Common myeloid progenitor, CD34-positive (primary cell): ENCODE measurements at regions not wholly inside any gene's neighbourhood (a gene's known extent, or its start where the extent isn't known, plus 50 kb on each side); places are given as distances from the start of the nearest gene placed in this dataset.

Experiments
- CTCF ChIA-PET: fragments of 350-600 bp; sonication (Branson Sonifier 250); formaldehyde crosslinking; loops from one replicate; lab custom pipeline; 2021; ENCODE audit warnings: antibody characterized with exemption; lab: Charles Lee
- POLR2A ChIA-PET: fragments of 350-600 bp; sonication (Branson Sonifier 250); formaldehyde crosslinking; loops from one replicate; lab custom pipeline; 2021; ENCODE audit warnings: antibody characterized with exemption; lab: Charles Lee
- DNase-seq, 3 donors: peaks; one replicate each; pipeline versions ENCODE4 v3.0.0 to v3.0.0-alpha.2; 2013
- H3K27ac ChIP-seq, 2 experiments: 1 replicate in 1 of 2; 2 replicates in 1 of 2; pipeline ENCODE4 v1.7.0; 2013; ENCODE audit warnings: inconsistent platforms in 2 of 2, low read length in 2 of 2, mild to moderate bottlenecking in 2 of 2, low read depth in 1 of 2, moderate library complexity in 1 of 2; ENCODE audit not compliant: severe bottlenecking in 2 of 2, insufficient read depth in 1 of 2, poor library complexity in 1 of 2
- H3K27me3 ChIP-seq, 5 experiments: replicated peaks in 2 of 5; 1 replicate in 3 of 5; 2 replicates in 2 of 5; pipeline versions ENCODE4 v1.6.1 to v1.7.0; 2013; ENCODE audit warnings: low read length in 4 of 5, mild to moderate bottlenecking in 2 of 5, moderate library complexity in 2 of 5, inconsistent platforms in 1 of 5; ENCODE audit not compliant: insufficient read depth in 5 of 5, control insufficient read depth in 4 of 5
- H3K36me3 ChIP-seq, 4 experiments: 1 replicate in 2 of 4; 2 replicates in 2 of 4; pipeline versions ENCODE4 v1.6.1 to v1.7.0; 2013; ENCODE audit warnings: low read length in 3 of 4, control low read depth in 1 of 4, mild to moderate bottlenecking in 1 of 4; ENCODE audit not compliant: control insufficient read depth in 4 of 4, insufficient read depth in 4 of 4
- H3K4me1 ChIP-seq, 4 experiments: 1 replicate in 3 of 4; 2 replicates in 1 of 4; pipeline versions ENCODE4 v1.6.1 to v1.7.1; 2013; ENCODE audit warnings: low read length in 3 of 4, mild to moderate bottlenecking in 3 of 4, control low read depth in 1 of 4, inconsistent platforms in 1 of 4, moderate library complexity in 1 of 4; ENCODE audit not compliant: control insufficient read depth in 4 of 4, insufficient read depth in 4 of 4; ENCODE audit errors: control extremely low read depth in 1 of 4
- H3K4me3 ChIP-seq, 7 experiments: 1 replicate in 4 of 7; 2 replicates in 3 of 7; pipeline versions ENCODE4 v1.5.1 to v1.7.0; 2013; ENCODE audit warnings: mild to moderate bottlenecking in 7 of 7, low read length in 6 of 7, moderate library complexity in 6 of 7, inconsistent platforms in 2 of 7, low read depth in 2 of 7, control low read depth in 1 of 7; ENCODE audit not compliant: insufficient read depth in 4 of 7, control insufficient read depth in 1 of 7; ENCODE audit errors: extremely low read depth in 1 of 7
- H3K9me3 ChIP-seq, 5 experiments: 1 replicate in 4 of 5; 2 replicates in 1 of 5; pipeline versions ENCODE4 v1.6.1 to v1.7.1; 2013; ENCODE audit warnings: low read length in 4 of 5, mild to moderate bottlenecking in 2 of 5, inconsistent platforms in 1 of 5, low read depth in 1 of 5, moderate library complexity in 1 of 5; ENCODE audit not compliant: control insufficient read depth in 4 of 5, insufficient read depth in 2 of 5; ENCODE audit errors: control extremely low read depth in 1 of 5
- WGBS: methylation state at CpG from one replicate; pipeline ENCODE4 v1.1.5; 2013; ENCODE audit not compliant: insufficient coverage; 5-methylcytosine and 5-hydroxymethylcytosine counted together

DNA sequence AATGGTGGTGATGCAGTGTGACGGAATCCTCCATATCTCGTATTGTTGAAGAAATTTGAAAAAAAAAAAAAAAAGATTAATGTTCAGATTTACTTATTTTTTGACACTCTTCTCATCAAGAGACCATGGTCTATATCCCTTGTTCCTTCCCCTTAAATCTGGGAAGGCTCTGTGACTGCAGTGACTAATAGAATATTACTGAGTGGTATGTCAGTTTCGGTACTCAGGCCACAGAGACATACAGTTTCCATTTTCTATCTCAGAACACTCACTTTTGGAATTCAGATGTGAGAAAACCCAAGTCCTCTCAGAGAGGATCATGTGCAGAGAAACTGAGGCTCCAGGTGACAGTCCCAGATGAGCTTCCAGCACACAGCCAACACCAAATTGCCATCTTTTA lies 1193.5 kb downstream of the DTWD2 start:
- Histone ChIP-seq H3K27me3 (no peaks in the 10 kb centered on the region), H3K4me3 (no peak overlapping the region), H3K4me1 (no peaks in the 10 kb centered on the region), H3K36me3 (no peaks in the 10 kb centered on the region), H3K27ac (no peak overlapping the region), H3K9me3 (no peaks in the 10 kb centered on the region)
- WGBS: no CpG with 5 or more reads among the region's 3 CpGs
- ChIA-PET POLR2A (no interaction called here), CTCF (no interaction called here)
- DNase-seq: no peak

DNA sequence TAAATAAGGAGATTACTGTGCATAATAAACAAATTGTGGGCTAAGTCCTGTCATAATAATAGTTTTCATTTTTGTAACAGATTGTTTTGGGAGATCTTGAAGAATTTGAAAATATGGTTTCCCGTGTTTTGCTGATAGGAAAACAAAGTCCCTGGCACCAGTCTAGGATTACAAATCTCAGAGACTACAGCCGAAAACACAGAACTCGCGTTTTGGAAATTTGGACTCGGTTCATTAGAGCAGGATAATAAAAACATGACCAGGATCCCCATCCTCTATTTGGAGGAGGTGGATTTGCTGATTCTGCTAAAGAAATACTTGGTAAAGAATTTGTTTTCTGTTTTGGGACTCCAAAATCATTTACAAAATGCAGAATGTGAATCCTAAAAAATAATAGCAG lies 1194.4 kb downstream of the DTWD2 start:
- DNase-seq: no peak
- WGBS: 94% methylated on average over 4 of the region's 5 CpGs
- Histone ChIP-seq H3K9me3 (no peaks in the 10 kb centered on the region), H3K27me3 (no peaks in the 10 kb centered on the region), H3K4me1 (no peaks in the 10 kb centered on the region), H3K4me3 (no peak overlapping the region), H3K36me3 (no peaks in the 10 kb centered on the region), H3K27ac (no peak overlapping the region)
- CTCF ChIA-PET: no interaction called here
- POLR2A ChIA-PET: no interaction called here

DNA sequence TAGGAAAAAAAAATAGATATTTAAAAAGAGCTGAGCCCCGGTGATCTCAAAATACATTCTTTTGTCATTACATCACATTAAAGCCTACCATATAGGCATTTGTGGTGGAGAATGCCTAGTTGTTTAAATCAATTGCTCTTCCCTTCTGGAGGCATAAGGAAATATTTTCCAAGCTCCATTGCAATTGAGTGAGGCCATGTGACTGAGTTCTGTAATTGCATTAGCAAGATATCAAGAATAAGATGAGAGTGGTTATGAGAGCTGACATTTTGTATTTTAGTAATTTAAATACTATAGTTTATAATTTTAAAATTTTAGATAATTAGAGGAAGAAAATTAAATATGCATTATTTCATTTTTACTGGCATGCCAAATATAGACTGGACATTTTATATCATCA lies 1195.9 kb downstream of the DTWD2 start:
- Histone ChIP-seq H3K4me3 (no peak overlapping the region), H3K4me1 (no peaks in the 10 kb centered on the region), H3K27me3 (no peaks in the 10 kb centered on the region), H3K36me3 (no peaks in the 10 kb centered on the region), H3K9me3 (no peaks in the 10 kb centered on the region), H3K27ac (no peak overlapping the region)
- ChIA-PET POLR2A (no interaction called here), CTCF (no interaction called here)
- DNase-seq: no peak
- WGBS: no CpG with 5 or more reads among the region's 1 CpG

DNA sequence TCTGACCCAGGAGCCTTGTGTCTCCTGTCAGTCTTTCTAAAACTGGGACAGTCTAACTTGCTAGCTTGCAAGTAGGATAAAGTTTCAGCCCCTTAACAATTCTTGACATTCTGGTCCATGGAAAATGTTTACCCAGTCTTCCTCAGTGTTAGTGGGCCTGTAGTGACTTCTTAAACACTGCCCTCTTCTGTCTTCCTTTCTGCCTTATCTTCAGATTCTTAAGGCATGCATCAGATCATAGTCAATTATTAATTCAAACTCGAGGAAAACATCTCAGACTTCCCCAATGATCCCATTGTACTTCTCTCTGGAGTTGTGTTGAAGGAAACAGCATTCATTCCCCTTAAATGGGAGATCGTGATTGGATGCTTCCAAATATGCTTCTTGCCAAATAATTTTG lies 1199.8 kb downstream of the DTWD2 start:
- WGBS: no CpG with 5 or more reads among the region's 2 CpGs
- H3K27ac ChIP-seq: no peak overlapping the region
- no peaks in the 10 kb centered on the region for H3K4me1 ChIP-seq
- H3K9me3 ChIP-seq: no peaks in the 10 kb centered on the region
- POLR2A ChIA-PET: no interaction called here
- CTCF ChIA-PET: no interaction called here
- no peak overlapping the region for H3K4me3 ChIP-seq
- H3K36me3 ChIP-seq: no peaks in the 10 kb centered on the region
- no peaks in the 10 kb centered on the region for H3K27me3 ChIP-seq
- peak in 1 of 3 donors; percentile 2 for DNase-seq

DNA sequence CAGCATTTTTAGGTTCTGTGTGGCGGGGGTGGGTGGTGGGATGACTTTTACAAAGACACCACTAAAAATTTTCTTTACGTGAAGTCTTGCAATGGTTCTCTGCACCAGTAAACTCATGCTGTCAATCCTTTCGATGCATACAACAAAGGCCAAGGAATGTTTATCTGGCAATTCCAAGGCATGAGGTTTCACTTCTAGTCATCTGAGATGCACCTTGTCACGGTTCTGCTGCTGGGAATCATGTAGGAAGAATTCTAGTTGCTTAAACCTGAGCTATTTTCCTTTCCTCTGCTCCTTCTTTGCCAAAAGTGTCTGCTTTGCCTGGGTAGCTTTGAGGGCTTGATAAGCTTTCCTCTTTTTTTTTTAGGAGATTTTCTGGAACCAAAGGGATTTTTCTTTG lies 1204.5 kb upstream of the SEMA6A start:
- no peak overlapping the region for H3K27ac ChIP-seq
- H3K9me3 ChIP-seq: peaks cover 0 to 1% (median 0%) of the 10 kb centered on the region in 5 experiments
- H3K27me3 ChIP-seq: no peaks in the 10 kb centered on the region
- no peaks in the 10 kb centered on the region for H3K4me1 ChIP-seq
- H3K36me3 ChIP-seq: no peaks in the 10 kb centered on the region
- 100% methylated on average over 2 of the region's 4 CpGs for WGBS
- POLR2A ChIA-PET: no interaction called here
- CTCF ChIA-PET: no interaction called here
- DNase-seq: no peak
- no peak overlapping the region for H3K4me3 ChIP-seq

DNA sequence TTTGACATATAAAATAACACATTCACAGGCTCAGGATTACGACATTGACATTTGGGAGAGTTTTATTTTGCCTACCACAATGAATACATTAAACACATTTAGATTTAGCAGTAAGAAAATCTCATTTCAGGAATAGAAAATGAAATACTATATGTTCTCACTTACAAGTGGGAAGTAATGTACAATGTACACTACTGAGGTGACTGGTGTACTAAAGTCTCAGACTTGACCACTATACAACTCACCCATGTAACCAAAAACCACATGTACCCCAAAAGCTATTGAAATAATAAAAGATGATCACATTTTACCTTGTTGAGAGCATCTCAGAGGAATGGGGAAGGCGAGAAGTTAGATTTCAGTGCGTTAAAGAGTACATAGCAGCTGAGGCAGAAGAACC lies 1202.4 kb upstream of the SEMA6A start:
- WGBS: no CpG with 5 or more reads among the region's 3 CpGs
- no peak overlapping the region for H3K4me3 ChIP-seq
- H3K9me3 ChIP-seq: peaks cover 0 to 5% (median 1%) of the 10 kb centered on the region in 5 experiments
- no peak overlapping the region for H3K27ac ChIP-seq
- ChIA-PET CTCF (no interaction called here), POLR2A (no interaction called here)
- H3K4me1 ChIP-seq: no peaks in the 10 kb centered on the region
- H3K27me3 ChIP-seq: no peaks in the 10 kb centered on the region
- no peaks in the 10 kb centered on the region for H3K36me3 ChIP-seq
- no peak for DNase-seq

DNA sequence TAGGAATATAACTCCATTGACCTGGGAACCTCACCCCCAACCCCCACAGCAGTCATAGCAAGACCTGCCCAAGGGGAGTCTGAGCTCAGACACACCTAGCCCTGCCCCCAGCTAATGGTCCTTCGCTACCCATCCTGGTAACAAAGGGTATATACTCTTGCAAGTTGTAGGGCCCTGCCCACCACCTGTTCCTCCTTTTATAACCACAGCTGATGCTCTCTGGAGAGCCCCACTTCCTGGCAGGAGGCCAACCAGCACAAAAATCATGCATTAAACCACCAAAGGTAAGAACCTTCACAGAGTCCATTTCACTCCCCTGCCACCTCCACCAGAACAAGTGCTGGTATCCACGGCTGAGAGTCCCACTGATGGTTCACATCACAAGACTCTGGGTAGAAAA lies 1195.3 kb upstream of the SEMA6A start:
- Histone ChIP-seq H3K27ac (no peak overlapping the region), H3K27me3 (no peaks in the 10 kb centered on the region)
- CTCF ChIA-PET: no interaction called here

More for the DNA sequence above, 1195.3 kb upstream of the SEMA6A start:
- H3K36me3 ChIP-seq: no peaks in the 10 kb centered on the region
- no peak overlapping the region for H3K4me3 ChIP-seq
- H3K4me1 ChIP-seq: no peaks in the 10 kb centered on the region
- POLR2A ChIA-PET: no interaction called here
- WGBS: 100% methylated on average over 2 of the region's 2 CpGs
- peak in 2 of 3 donors; percentile 4 to 14 for DNase-seq
- peaks cover 0 to 5% (median 3%) of the 10 kb centered on the region in 5 experiments for H3K9me3 ChIP-seq
